Loucy (cell line): ENCODE measurements at regions not wholly inside any gene's neighbourhood (a gene's known extent, or its start where the extent isn't known, plus 50 kb on each side); places are given as distances from the start of the nearest gene placed in this dataset.
"Not testable (repeated sequence)": the region's sequence is repeated elsewhere in the genome, so short reads cannot be mapped to it uniquely, and the experiment has no call there.

Experiments used
- H2AFZ ChIP-seq: fragments of 200-600 bp; sonication (generic); 2 replicates; pipeline ENCODE4 v1.6.0; 2016; ENCODE audit warnings: antibody characterized with exemption, mild to moderate bottlenecking, low read length, moderate library complexity
- H3F3A ChIP-seq: fragments of 200-600 bp; 2 replicates; pipeline ENCODE4 v1.6.0; 2016; ENCODE audit warnings: antibody characterized with exemption, low read depth, mild to moderate bottlenecking
- H3K27me3 ChIP-seq: fragments of 200-600 bp; sonication (generic); 2 replicates; pipeline ENCODE4 v1.6.1; 2014; ENCODE audit warnings: low read length, mild to moderate bottlenecking; ENCODE audit not compliant: insufficient read depth, poor library complexity, severe bottlenecking
- H3K36me3 ChIP-seq: fragments of 200-600 bp; sonication (generic); 2 replicates; pipeline ENCODE4 v1.6.1; 2016; ENCODE audit warnings: low read length; ENCODE audit not compliant: insufficient read depth
- H3K4me1 ChIP-seq: fragments of 200-600 bp; sonication (generic); 2 replicates; pipeline ENCODE4 v1.5.1; 2014; ENCODE audit warnings: low read length, mild to moderate bottlenecking; ENCODE audit not compliant: insufficient read depth, poor library complexity, severe bottlenecking
- H3K4me2 ChIP-seq: fragments of 200-600 bp; sonication (generic); 2 replicates; pipeline ENCODE4 v1.6.0; 2014; ENCODE audit warnings: antibody characterized with exemption, low read length, low read depth, mild to moderate bottlenecking; ENCODE audit not compliant: poor library complexity, severe bottlenecking
- H3K4me3 ChIP-seq: fragments of 200-600 bp; sonication (generic); 2 replicates; pipeline ENCODE4 v1.5.1; 2014; ENCODE audit warnings: low read length, mild to moderate bottlenecking, mixed read lengths; ENCODE audit not compliant: poor library complexity, severe bottlenecking
- H3K79me2 ChIP-seq: fragments of 200-600 bp; sonication (generic); 2 replicates; pipeline ENCODE4 v1.6.1; 2014; ENCODE audit warnings: low read length; ENCODE audit not compliant: insufficient read depth
- H3K9ac ChIP-seq: fragments of 200-600 bp; sonication (generic); 2 replicates; pipeline ENCODE4 v1.6.0; 2014; ENCODE audit warnings: mild to moderate bottlenecking, low read depth, low read length, moderate library complexity; ENCODE audit not compliant: poor library complexity, severe bottlenecking
- H3K9me2 ChIP-seq: fragments of 200-600 bp; sonication (generic); replicated peaks from 2 replicates; pipeline ENCODE4 v1.6.1; 2016; ENCODE audit warnings: low read depth, low read length, mixed read lengths
- H3K9me3 ChIP-seq: fragments of 200-600 bp; sonication (generic); 2 replicates; pipeline ENCODE4 v1.6.1; 2014; ENCODE audit warnings: mild to moderate bottlenecking, antibody characterized with exemption, low read length, low read depth; ENCODE audit not compliant: insufficient read depth
- H4K20me1 ChIP-seq: fragments of 200-600 bp; sonication (generic); 2 replicates; pipeline ENCODE4 v1.6.0; 2014; ENCODE audit warnings: antibody characterized with exemption, low read length, mild to moderate bottlenecking; ENCODE audit not compliant: insufficient read depth, poor library complexity, severe bottlenecking
- CTCF ChIP-seq: fragments of 200-600 bp; sonication (generic); conservative IDR thresholded peaks from 2 replicates; pipeline ENCODE4 v1.5.1; 2014; ENCODE audit warnings: mild to moderate bottlenecking, antibody characterized with exemption, low read length
- EZH2phosphoT487 ChIP-seq: fragments of 200-600 bp; IDR thresholded peaks from 2 replicates; pipeline ENCODE4 v1.6.1; 2018; ENCODE audit warnings: antibody characterized with exemption, mild to moderate bottlenecking, moderate library complexity, borderline replicate concordance

GRCh38 chr4:79597266-79597665 lies 189.2 kb upstream of the GK2 start:
- no peak for TF ChIP-seq CTCF
- TF ChIP-seq EZH2phosphoT487: no peak
- Histone ChIP-seq H3K79me2 (no peaks in the 10 kb centered on the region), H3K4me1 (peaks cover 11% of the 10 kb centered on the region)

GRCh38 chr4:79592218-79592617 lies 184.2 kb upstream of the GK2 start:
- H3K4me3 ChIP-seq, H4K20me1 ChIP-seq, H3K36me3 ChIP-seq, H3K9me2 ChIP-seq, H3K27me3 ChIP-seq, H3K9ac ChIP-seq, H3F3A ChIP-seq, H3K9me3 ChIP-seq, H3K4me2 ChIP-seq, H3K4me1 ChIP-seq, H2AFZ ChIP-seq, H3K79me2 ChIP-seq: not testable (repeated sequence)

More at GRCh38 chr4:79597266-79597665, 189.2 kb upstream of the GK2 start:
- Histone ChIP-seq H3K9me2 (no peaks in the 10 kb centered on the region), H2AFZ (no peak overlapping the region), H3K4me2 (no peak overlapping the region), H3K4me3 (no peak overlapping the region), H3K9ac (no peak overlapping the region), H3K36me3 (no peaks in the 10 kb centered on the region), H3K27me3 (no peaks in the 10 kb centered on the region), H3F3A (no peaks in the 10 kb centered on the region), H3K9me3 (no peaks in the 10 kb centered on the region; the same call in 1 of the 2 replicates), H4K20me1 (no peaks in the 10 kb centered on the region)

GRCh38 chr4:79588679-79589078 lies 180.7 kb upstream of the GK2 start:
- H3K9me3 ChIP-seq: no peaks in the 10 kb centered on the region
- no peaks in the 10 kb centered on the region for H3K79me2 ChIP-seq
- no peak overlapping the region for H3K4me3 ChIP-seq
- no peaks in the 10 kb centered on the region for H3K9me2 ChIP-seq
- H3K4me1 ChIP-seq: no peaks in the 10 kb centered on the region
- no peaks in the 10 kb centered on the region for H4K20me1 ChIP-seq
- no peaks in the 10 kb centered on the region for H3F3A ChIP-seq
- no peak overlapping the region for H3K9ac ChIP-seq
- no peak overlapping the region for H3K4me2 ChIP-seq
- H3K27me3 ChIP-seq: no peaks in the 10 kb centered on the region
- TF ChIP-seq CTCF (no peak), EZH2phosphoT487 (no peak)
- no peak overlapping the region for H2AFZ ChIP-seq
- H3K36me3 ChIP-seq: no peaks in the 10 kb centered on the region

GRCh38 chr4:79587207-79587606 lies 179.2 kb upstream of the GK2 start:
- H3K36me3 ChIP-seq, H3K9ac ChIP-seq, H2AFZ ChIP-seq, H3K4me1 ChIP-seq, H4K20me1 ChIP-seq, H3K27me3 ChIP-seq, H3F3A ChIP-seq, H3K4me3 ChIP-seq, H3K9me2 ChIP-seq, H3K79me2 ChIP-seq, H3K9me3 ChIP-seq, H3K4me2 ChIP-seq: not testable (repeated sequence)
